Hepatocyte (in vitro differentiated cells): ENCODE measurements at regions not wholly inside any gene's neighbourhood (a gene's known extent, or its start where the extent isn't known, plus 50 kb on each side); places are given as distances from the start of the nearest gene placed in this dataset.

ENCODE experiments used
- CTCF ChIP-seq: fragments of 200-600 bp; sonication (generic); IDR thresholded peaks from 2 replicates; pipeline ENCODE4 v1.5.1; 2016; ENCODE audit warnings: antibody characterized with exemption, mild to moderate bottlenecking; ENCODE audit not compliant: poor library complexity
- EZH2 ChIP-seq: fragments of 200-600 bp; sonication (generic); IDR thresholded peaks from 2 replicates; pipeline ENCODE4 v1.6.1; 2016; ENCODE audit warnings: antibody characterized with exemption, mild to moderate bottlenecking, borderline replicate concordance
- EZH2phosphoT487 ChIP-seq: fragments of 200-600 bp; sonication (generic); IDR thresholded peaks from one replicate; pipeline ENCODE4 v1.6.1; 2018; ENCODE audit warnings: antibody characterized with exemption, mild to moderate bottlenecking, low read depth, moderate library complexity; ENCODE audit not compliant: unreplicated experiment, severe bottlenecking

DNA sequence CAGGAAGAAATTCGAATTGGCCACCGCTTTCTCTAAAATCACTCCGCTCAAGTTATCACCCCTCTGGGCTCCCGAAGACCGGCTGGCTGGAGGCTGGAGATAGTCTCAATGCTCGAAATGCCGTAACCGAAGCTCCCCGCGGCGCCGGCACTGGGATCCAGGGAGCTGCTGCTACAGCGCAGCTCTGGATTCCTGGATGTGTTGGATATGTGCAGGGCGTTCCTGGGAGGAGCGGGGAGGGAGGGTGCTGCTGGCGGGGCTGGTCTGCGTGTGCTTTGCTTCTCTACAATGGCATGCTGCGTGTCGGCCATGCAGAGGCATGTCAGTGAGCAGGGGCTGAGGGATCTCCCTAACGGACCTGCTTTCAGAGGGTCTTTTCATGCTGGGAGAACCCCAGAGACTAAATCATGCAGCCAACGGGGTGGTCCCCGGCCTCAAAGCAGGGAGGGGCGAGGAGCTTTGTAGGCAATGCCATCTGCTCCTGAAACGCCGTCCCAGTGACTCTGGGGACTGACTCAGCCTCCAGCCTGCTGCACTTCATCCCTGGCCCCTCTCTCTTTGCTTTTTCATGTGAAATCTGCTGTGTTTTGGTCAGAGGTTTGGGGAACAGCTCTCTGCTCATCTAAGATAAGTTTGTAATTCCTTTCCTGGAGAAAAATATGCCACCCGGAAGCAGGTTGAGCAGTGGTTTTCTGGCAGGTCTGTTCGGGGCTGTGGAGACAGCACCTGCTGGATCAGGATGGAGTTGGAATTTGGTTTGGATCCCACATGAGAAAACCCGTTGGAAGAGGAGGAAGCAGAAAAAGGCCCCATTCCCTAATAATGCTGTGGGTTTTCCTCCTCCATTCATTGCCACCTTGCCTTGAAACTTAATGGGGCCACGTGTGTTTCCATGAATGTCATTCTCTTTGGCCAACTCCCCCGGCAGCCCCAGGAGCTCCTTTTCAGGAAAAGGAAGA lies 311.4 kb downstream of the SEC14L1 start:
- TF ChIP-seq CTCF (no peak), EZH2 (no peak), EZH2phosphoT487 (no peak)
